ENCODE measurements at regions not wholly inside any gene's neighbourhood (a gene's known extent, or its start where the extent isn't known, plus 50 kb on each side); places are given as distances from the start of the nearest gene placed in this dataset.

DNA sequence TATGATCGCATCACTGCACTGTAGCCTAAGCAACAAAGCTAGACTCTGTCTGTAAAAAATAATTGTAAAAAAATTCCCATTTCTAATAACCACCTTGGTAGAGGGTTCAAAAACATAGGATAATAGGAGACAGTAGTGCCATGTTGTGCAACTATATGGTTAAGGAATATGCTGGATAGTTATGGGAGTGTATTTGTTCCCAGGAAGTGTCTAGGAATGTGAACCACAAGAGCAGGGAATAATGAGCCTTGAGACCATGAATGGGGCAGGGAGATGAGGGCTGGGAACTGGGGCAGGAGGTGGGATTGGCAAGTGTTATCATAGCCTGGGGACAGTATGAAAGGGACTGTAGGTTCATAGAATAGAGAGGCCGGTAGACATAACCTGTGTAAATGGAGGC lies 50.4 kb downstream of the RUSC2 start:
- DNase-seq (ENCODE audit: low spot score), result no peak

DNA sequence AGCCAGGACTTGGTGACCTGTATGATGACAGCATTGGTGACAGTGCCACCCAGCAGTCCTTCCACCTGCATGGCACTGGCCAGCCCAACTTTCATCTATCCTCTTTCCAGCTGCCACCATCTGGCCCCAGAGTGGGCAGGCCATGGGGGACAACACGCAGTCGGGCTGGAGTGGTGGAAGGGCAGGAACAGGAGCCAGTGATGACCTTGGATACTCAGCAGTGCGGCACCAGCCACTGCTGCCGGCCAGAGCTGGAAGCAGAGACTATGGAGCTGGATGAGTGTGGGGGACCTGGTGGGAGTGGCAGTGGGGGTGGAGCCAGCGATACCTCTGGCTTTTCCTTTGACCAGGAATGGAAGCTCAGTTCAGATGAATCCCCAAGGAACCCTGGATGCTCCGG lies 56.9 kb downstream of the RUSC2 start:
- DNase-seq (ENCODE audit: low spot score), result no peak

- no peak for DNase-seq (ENCODE audit: low spot score)
These were observed 57.1 kb upstream of the TESK1 start for GRCh38 chr9:35547889-35548418.

- no peak for DNase-seq (ENCODE audit: low spot score)
These were observed 56.5 kb upstream of the TESK1 start for GRCh38 chr9:35548571-35548970.

DNA sequence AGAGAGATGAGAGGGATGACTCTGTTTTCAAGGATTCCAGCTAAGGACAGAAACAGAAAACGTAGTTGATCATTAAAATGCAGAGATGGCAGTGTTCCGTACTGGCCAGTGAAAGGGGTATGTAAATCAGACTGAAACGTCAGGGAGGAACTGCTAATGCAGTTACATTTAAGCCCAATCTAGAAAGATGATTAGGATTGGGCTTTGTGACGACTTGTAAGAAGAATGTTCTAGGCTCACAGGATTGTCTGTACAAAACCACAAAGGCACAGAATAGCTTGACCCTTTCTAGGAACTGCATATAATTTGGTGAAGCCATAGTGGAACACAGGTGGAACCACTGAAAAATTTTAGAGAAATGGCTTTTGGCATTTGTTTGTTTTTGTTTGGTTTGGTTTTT lies 55.6 kb upstream of the TESK1 start:
- DNase-seq (ENCODE audit: low spot score), result no peak

GRCh38 chr9:35552376-35552775 lies 52.7 kb upstream of the TESK1 start:
- no peak for DNase-seq (ENCODE audit: low spot score)

DNA sequence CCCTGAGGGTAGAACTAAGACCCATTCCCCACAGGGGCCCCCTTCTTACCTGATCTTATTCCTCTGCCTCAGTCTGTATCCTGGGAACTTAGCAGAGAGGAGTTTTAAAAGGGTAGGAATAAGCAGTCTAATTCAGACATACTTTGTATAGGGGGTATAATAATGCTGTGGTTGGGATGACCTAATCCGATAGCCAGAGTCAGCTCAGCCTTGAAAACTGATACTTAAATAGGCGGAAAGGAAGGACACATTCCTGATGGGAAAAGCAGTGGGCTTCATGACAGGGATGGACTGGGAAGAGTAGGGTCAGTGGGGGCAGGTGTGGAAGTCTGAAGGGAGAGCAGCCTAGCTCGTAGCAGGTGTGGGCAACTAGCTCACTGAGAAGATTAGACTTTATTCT lies 52.2 kb upstream of the TESK1 start:
- no peak for DNase-seq (ENCODE audit: low spot score)

GRCh38 chr9:35553670-35554543 lies 51.2 kb upstream of the TESK1 start:
- DNase-seq (ENCODE audit: low spot score), result peak; percentile 73

DNA sequence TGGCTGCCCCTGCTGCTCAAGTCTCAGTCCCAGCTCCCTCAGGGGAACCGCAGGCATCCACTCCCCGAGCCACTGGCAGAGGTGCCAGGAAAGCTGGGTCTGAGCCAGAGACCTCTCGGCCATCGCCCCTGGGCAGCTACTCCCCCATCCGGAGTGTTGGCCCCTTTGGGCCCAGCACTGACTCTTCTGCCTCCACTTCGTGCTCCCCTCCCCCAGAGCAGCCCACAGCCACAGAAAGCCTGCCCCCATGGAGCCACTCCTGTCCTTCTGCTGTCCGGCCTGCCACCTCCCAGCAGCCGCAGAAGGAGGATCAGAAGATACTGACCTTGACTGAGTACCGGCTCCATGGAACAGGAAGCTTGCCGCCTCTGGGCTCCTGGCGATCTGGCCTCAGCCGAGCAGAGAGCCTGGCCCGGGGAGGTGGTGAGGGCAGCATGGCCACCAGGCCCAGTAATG lies 49.8 kb upstream of the TESK1 start:
- no peak for DNase-seq (ENCODE audit: low spot score)
